Endothelial cell of umbilical vein (primary cell): ENCODE measurements at regions not wholly inside any gene's neighbourhood (a gene's known extent, or its start where the extent isn't known, plus 50 kb on each side); places are given as distances from the start of the nearest gene placed in this dataset.

Experiments used
- BruUV-seq: library from RNA; stranded (reverse); fragments of 400-500 nt; replicated peaks from 2 replicates; lab custom pipeline; 2021; lab: Mats Ljungman, UMichigan
- CTCF ChIA-PET: fragments of 300-600, 350-600 bp; sonication (Branson Sonifier 250); formaldehyde crosslinking; loops from one replicate; lab custom pipeline; 2021; ENCODE audit warnings: antibody characterized with exemption, inconsistent platforms; lab: Charles Lee
- POLR2A ChIA-PET: fragments of 300-600, 350-600 bp; sonication (Branson Sonifier 250); formaldehyde crosslinking; loops from one replicate; lab custom pipeline; 2021; ENCODE audit warnings: antibody characterized with exemption, inconsistent platforms; lab: Charles Lee
- DNase-seq: peaks from one replicate; pipeline ENCODE4 v3.0.0-alpha.2; 2011; ENCODE audit warnings: low read depth, low spot score
- FAIRE-seq: peaks from 2 replicates; lab custom pipeline; 2011; peaks lifted over from hg19 to GRCh38; lab: Jason Lieb, UNC
- H2AFZ ChIP-seq: 2 replicates; pipeline ENCODE4 v1.6.0; 2012; ENCODE audit warnings: low read depth, low read length, control low read depth, inconsistent platforms
- H3K27ac ChIP-seq: 2 replicates; pipeline ENCODE4 v1.5.1; 2011; ENCODE audit warnings: low read depth, mild to moderate bottlenecking, control low read depth, low read length, moderate library complexity; ENCODE audit not compliant: insufficient read depth
- H3K27me3 ChIP-seq, 2 experiments: 2 replicates each; pipeline versions ENCODE4 v1.6.0 to v1.6.1; 2011; ENCODE audit warnings: low read length in 2 of 2, mixed read lengths in 1 of 2; ENCODE audit not compliant: control insufficient read depth in 2 of 2, insufficient read depth in 2 of 2
- H3K36me3 ChIP-seq, 2 experiments: 2 replicates in 1 of 2; 3 replicates in 1 of 2; pipeline ENCODE4 v1.5.1; 2011; ENCODE audit warnings: low read length in 2 of 2, mild to moderate bottlenecking in 1 of 2, moderate library complexity in 1 of 2; ENCODE audit not compliant: control insufficient read depth in 2 of 2, insufficient read depth in 2 of 2; ENCODE audit errors: extremely low read depth in 1 of 2
- H3K4me1 ChIP-seq: 3 replicates; pipeline ENCODE4 v1.5.1; 2011; ENCODE audit warnings: mild to moderate bottlenecking, low read length; ENCODE audit not compliant: control insufficient read depth, insufficient read depth; ENCODE audit errors: extremely low read depth
- H3K4me2 ChIP-seq: 2 replicates; pipeline ENCODE4 v1.6.1; 2011; ENCODE audit warnings: low read length, control low read depth, mixed read lengths; ENCODE audit not compliant: insufficient read depth
- H3K4me3 ChIP-seq, 3 experiments: fragments of 200-600 bp in 1 of 3; sonication (generic), shearing (Covaris generic) in 1 of 3; replicated peaks in 1 of 3; 2 replicates each; pipeline ENCODE4 v1.5.1; 2011 to 2016; ENCODE audit warnings: control low read depth in 3 of 3, low read length in 3 of 3, mild to moderate bottlenecking in 2 of 3, inconsistent platforms in 1 of 3, low read depth in 1 of 3, moderate library complexity in 1 of 3; ENCODE audit not compliant: insufficient read depth in 1 of 3
- H3K79me2 ChIP-seq: 2 replicates; pipeline ENCODE4 v1.6.0; 2012; ENCODE audit warnings: low read length, inconsistent platforms; ENCODE audit not compliant: control insufficient read depth, insufficient read depth
- H3K9ac ChIP-seq: replicated peaks from 2 replicates; pipeline ENCODE3; 2011; ENCODE audit warnings: low read length, control low read depth; ENCODE audit not compliant: insufficient read depth; ENCODE audit errors: extremely low read depth
- H3K9me1 ChIP-seq: replicated peaks from 3 replicates; pipeline ENCODE4 v1.6.0; 2011; ENCODE audit warnings: mild to moderate bottlenecking, low read length; ENCODE audit not compliant: control insufficient read depth, insufficient read depth; ENCODE audit errors: extremely low read depth
- H3K9me3 ChIP-seq: replicated peaks from 2 replicates; pipeline ENCODE4 v1.5.1; 2012; ENCODE audit warnings: low read length, inconsistent platforms; ENCODE audit not compliant: control insufficient read depth, insufficient read depth
- H4K20me1 ChIP-seq: replicated peaks from 2 replicates; pipeline ENCODE3; 2011; ENCODE audit warnings: mild to moderate bottlenecking, low read length; ENCODE audit not compliant: control insufficient read depth, insufficient read depth; ENCODE audit errors: extremely low read depth
- EZH2 ChIP-seq: IDR thresholded peaks from 2 replicates; pipeline ENCODE4 v1.6.1; 2012; ENCODE audit warnings: borderline replicate concordance, low read depth, mild to moderate bottlenecking, moderate library complexity, low read length, inconsistent platforms; ENCODE audit not compliant: severe bottlenecking
- FOS ChIP-seq: IDR thresholded peaks from 2 replicates; pipeline ENCODE4 v1.6.1; 2011; ENCODE audit warnings: mild to moderate bottlenecking, low read length, moderate library complexity, borderline replicate concordance; ENCODE audit not compliant: insufficient read depth
- JUN ChIP-seq: IDR thresholded peaks from 2 replicates; pipeline ENCODE4 v1.6.1; 2011; ENCODE audit warnings: borderline replicate concordance, low read depth; ENCODE audit not compliant: insufficient read length, insufficient read depth
- MYC ChIP-seq: IDR thresholded peaks from one replicate; pipeline ENCODE4 v1.6.1; 2011; ENCODE audit warnings: mild to moderate bottlenecking, low read depth, low read length
- POLR2A ChIP-seq: IDR thresholded peaks from 2 replicates; pipeline ENCODE4 v1.6.1; 2012; ENCODE audit warnings: low read depth, mild to moderate bottlenecking, control low read depth, low read length
- dilution Hi-C: fragments of 300-500 bp; cut with MboI; formaldehyde crosslinking; loops from one replicate; pipeline ENCODE4 v1.15.0; 2019; ENCODE audit warnings: low sequenced_read_pairs; ENCODE audit not compliant: extremely low pct_ligation_motif_present
- intact Hi-C: fragments of 100-400 bp; cut with micrococcal nuclease; formaldehyde crosslinking; loops from one replicate; pipeline ENCODE4 v1.10.0; 2022
- TF ChIP-seq, protein P1 (sequence below), 2 donors: IDR thresholded peaks; 1 replicate in 1 of 2; 2 replicates in 1 of 2; pipeline ENCODE4 v1.5.1; 2011; ENCODE audit warnings: low read length in 2 of 2, mild to moderate bottlenecking in 2 of 2, moderate library complexity in 2 of 2, control low read depth in 1 of 2, inconsistent platforms in 1 of 2, low read depth in 1 of 2; ENCODE audit not compliant: insufficient read depth in 1 of 2; ENCODE audit errors: extremely low read depth in 1 of 2
- TF ChIP-seq, protein P2 (sequence below): IDR thresholded peaks from 2 replicates; pipeline ENCODE4 v1.6.1; 2011; ENCODE audit not compliant: insufficient read depth, insufficient read length

DNA sequence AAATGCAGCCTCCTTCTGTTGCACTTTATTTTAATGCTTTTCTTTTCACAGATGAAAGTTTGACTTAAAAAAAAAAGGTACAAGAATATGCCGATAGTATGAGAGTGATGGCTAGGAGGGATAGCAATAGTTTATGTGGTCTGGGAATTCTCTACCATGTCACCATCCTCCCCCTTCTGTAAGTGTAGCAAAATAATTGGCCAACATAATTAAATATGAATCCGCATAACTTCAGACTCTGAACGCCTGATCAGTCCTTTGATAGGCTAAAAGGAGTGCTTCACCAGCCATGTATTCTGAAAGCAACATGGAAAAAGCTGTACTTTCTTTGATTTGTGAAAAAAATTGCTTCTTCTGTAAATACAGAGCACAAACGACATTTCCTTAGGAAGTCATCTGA, 95.7 kb upstream of the TTC29 start:
- no TSS peak for BruUV-seq
- Histone ChIP-seq H3K9ac (no peak overlapping the region), H3K4me3 (no peak overlapping the region), H3K27ac (no peak overlapping the region), H3K4me2 (no peak overlapping the region), H4K20me1 (no peaks in the 10 kb centered on the region), H3K36me3 (no peaks in the 10 kb centered on the region), H3K9me3 (no peaks in the 10 kb centered on the region), H2AFZ (no peak overlapping the region), H3K9me1 (no peaks in the 10 kb centered on the region), H3K27me3 (peaks cover 10 to 14% of the 10 kb centered on the region in 2 experiments), H3K4me1 (no peaks in the 10 kb centered on the region), H3K79me2 (no peaks in the 10 kb centered on the region)
- CTCF ChIA-PET, result interaction anchor here (0.8 to 2.5 kb wide), 3 partner anchors 20 to 56 kb away, joined by 3 to 8 read pairs (median 3); no protein-coding TSS in a partner anchor
- FAIRE-seq (no peak), DNase-seq (no peak)
- POLR2A ChIA-PET, result no interaction called here
- dilution Hi-C loops, result no loop called here
- TF ChIP-seq JUN (no peak), POLR2A (no peak), EZH2 (no peak), MYC (no peak), FOS (no peak)
- TF ChIP-seq, protein P1, sequence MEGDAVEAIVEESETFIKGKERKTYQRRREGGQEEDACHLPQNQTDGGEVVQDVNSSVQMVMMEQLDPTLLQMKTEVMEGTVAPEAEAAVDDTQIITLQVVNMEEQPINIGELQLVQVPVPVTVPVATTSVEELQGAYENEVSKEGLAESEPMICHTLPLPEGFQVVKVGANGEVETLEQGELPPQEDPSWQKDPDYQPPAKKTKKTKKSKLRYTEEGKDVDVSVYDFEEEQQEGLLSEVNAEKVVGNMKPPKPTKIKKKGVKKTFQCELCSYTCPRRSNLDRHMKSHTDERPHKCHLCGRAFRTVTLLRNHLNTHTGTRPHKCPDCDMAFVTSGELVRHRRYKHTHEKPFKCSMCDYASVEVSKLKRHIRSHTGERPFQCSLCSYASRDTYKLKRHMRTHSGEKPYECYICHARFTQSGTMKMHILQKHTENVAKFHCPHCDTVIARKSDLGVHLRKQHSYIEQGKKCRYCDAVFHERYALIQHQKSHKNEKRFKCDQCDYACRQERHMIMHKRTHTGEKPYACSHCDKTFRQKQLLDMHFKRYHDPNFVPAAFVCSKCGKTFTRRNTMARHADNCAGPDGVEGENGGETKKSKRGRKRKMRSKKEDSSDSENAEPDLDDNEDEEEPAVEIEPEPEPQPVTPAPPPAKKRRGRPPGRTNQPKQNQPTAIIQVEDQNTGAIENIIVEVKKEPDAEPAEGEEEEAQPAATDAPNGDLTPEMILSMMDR (IDR thresholded peaks at IDR 0.05; ENCODE audit: extremely low read depth in 1 of 2, insufficient read depth in 1 of 2, low read depth in 1 of 2, low read length in 2 of 2), result no peak
- TF ChIP-seq, protein P2, sequence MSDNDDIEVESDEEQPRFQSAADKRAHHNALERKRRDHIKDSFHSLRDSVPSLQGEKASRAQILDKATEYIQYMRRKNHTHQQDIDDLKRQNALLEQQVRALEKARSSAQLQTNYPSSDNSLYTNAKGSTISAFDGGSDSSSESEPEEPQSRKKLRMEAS, result no peak
- intact Hi-C loops, result no loop called here
